Activated CD8-positive, alpha-beta memory T cell treated with anti-CD3 and anti-CD28 coated beads, Interleukin-2, amount 10 ng/mL, durations not matched to agents 7 days and 5 days (primary cell): ENCODE measurements at regions not wholly inside any gene's neighbourhood (a gene's known extent, or its start where the extent isn't known, plus 50 kb on each side); places are given as distances from the start of the nearest gene placed in this dataset.
"Not testable (repeated sequence)": the region's sequence is repeated elsewhere in the genome, so short reads cannot be mapped to it uniquely, and the experiment has no call there.

ENCODE experiments used
- ATAC-seq: fragments of 150-1000 bp; cut with Tn5 transposase; one replicate; pipeline ENCODE4 v1.10.0; 2021; ENCODE audit warnings: moderate library complexity
- CTCF ChIA-PET: fragments of 350-600 bp; sonication (Branson Sonifier 250); formaldehyde crosslinking; loops from one replicate; lab custom pipeline; 2021; ENCODE audit warnings: antibody characterized with exemption; lab: Charles Lee
- DNase-seq: peaks from one replicate; pipeline ENCODE4 v3.0.0-alpha.2; 2020
- H3K27ac Mint-ChIP-seq: one replicate; pipeline ENCODE4 v1.8.0; 2021; ENCODE audit warnings: mild to moderate bottlenecking, mixed read lengths
- H3K27me3 Mint-ChIP-seq: one replicate; pipeline ENCODE4 v1.8.0; 2021; ENCODE audit warnings: mixed read lengths
- H3K36me3 Mint-ChIP-seq: one replicate; pipeline ENCODE4 v1.8.0; 2021; ENCODE audit warnings: mild to moderate bottlenecking, mixed read lengths
- H3K4me1 Mint-ChIP-seq: one replicate; pipeline ENCODE4 v1.8.0; 2021; ENCODE audit warnings: mixed read lengths
- H3K4me3 Mint-ChIP-seq: one replicate; pipeline ENCODE4 v1.8.0; 2021; ENCODE audit warnings: mild to moderate bottlenecking, moderate library complexity, mixed read lengths
- H3K9me3 Mint-ChIP-seq: one replicate; pipeline ENCODE4 v1.8.0; 2022; ENCODE audit warnings: low read depth, mixed read lengths

GRCh38 chr14:104256025-104256424, 117.6 kb downstream of the KIF26A start:
- H3K9me3 Mint-ChIP-seq = peaks cover 2% of the 10 kb centered on the region
- CTCF ChIA-PET = no interaction called here
- no peak overlapping the region for H3K27ac Mint-ChIP-seq
- DNase-seq (no peak), ATAC-seq (no peak)
- no peaks in the 10 kb centered on the region for H3K4me1 Mint-ChIP-seq
- H3K4me3 Mint-ChIP-seq = no peak overlapping the region
- H3K36me3 Mint-ChIP-seq = peaks cover 2% of the 10 kb centered on the region
- H3K27me3 Mint-ChIP-seq = peaks cover 27% of the 10 kb centered on the region

- Mint-ChIP-seq H3K4me3 (no peak overlapping the region), H3K36me3 (no peaks in the 10 kb centered on the region), H3K27ac (no peak overlapping the region), H3K4me1 (no peaks in the 10 kb centered on the region), H3K27me3 (peaks cover 24% of the 10 kb centered on the region), H3K9me3 (no peaks in the 10 kb centered on the region)
- no peak for ATAC-seq
- DNase-seq = no peak
- CTCF ChIA-PET = no interaction called here
Observed at GRCh38 chr14:104262515-104263514, 124.4 kb downstream of the KIF26A start.

DNA sequence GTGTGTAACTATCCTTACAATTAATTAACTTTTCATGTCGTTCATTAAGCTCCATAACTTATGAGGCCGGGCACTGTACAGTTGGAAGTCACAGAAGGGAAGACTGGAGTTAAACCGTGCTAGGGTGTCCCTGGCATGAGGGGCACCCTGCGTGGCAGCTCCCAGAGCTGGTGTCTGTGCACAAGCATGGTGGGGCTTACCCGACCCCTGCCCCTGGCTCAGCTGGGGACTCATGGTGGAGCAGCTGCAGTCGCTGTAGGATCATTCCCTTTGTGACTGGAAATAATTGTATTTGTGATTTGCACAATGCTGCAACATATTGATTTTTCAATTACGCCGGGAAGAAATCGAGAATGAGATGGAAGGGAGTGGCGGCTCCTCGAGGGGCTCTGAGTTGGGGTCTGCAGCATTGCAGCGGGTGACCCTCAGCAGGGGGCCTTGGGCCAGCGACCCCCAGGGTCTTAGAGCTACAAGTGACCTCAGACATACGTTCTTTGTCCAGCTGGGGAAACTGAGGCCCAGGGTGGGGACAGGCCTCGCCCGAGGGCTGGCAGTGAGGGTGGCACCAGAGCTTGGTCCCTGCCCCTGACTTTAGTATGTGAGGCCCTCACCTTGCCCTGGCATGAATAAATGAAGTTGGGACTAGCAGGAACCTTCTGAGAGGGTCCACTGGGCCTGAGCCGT, 125.4 kb downstream of the KIF26A start:
- Mint-ChIP-seq H3K27me3 (peaks cover 16% of the 10 kb centered on the region), H3K4me1 (no peaks in the 10 kb centered on the region), H3K36me3 (no peaks in the 10 kb centered on the region), H3K27ac (no peak overlapping the region), H3K4me3 (no peak overlapping the region), H3K9me3 (no peaks in the 10 kb centered on the region)
- ATAC-seq (no peak), DNase-seq (no peak)
- CTCF ChIA-PET = no interaction called here

- Mint-ChIP-seq H3K4me3 (no peak overlapping the region), H3K9me3 (no peaks in the 10 kb centered on the region), H3K4me1 (no peaks in the 10 kb centered on the region), H3K27me3 (peaks cover 10% of the 10 kb centered on the region), H3K36me3 (no peaks in the 10 kb centered on the region), H3K27ac (no peak overlapping the region)
- DNase-seq (peak; percentile 19), ATAC-seq (no peak)
- CTCF ChIA-PET = no interaction called here
Observed at GRCh38 chr14:104264495-104265265, 126.3 kb downstream of the KIF26A start.

- CTCF ChIA-PET = no interaction called here
- Mint-ChIP-seq H3K36me3 (no peaks in the 10 kb centered on the region), H3K27me3 (peaks cover 1% of the 10 kb centered on the region), H3K4me1 (no peaks in the 10 kb centered on the region), H3K4me3 (no peak overlapping the region), H3K27ac (no peak overlapping the region), H3K9me3 (no peaks in the 10 kb centered on the region)
- ATAC-seq = no peak
- DNase-seq = peak; percentile 21
Observed at GRCh38 chr14:104265918-104266630, 127.7 kb downstream of the KIF26A start.

GRCh38 chr14:104266631-104267575, 128.5 kb downstream of the KIF26A start:
- ATAC-seq = no peak
- no peaks in the 10 kb centered on the region for H3K36me3 Mint-ChIP-seq
- no peaks in the 10 kb centered on the region for H3K9me3 Mint-ChIP-seq
- CTCF ChIA-PET = no interaction called here
- DNase-seq = no peak
- H3K27me3 Mint-ChIP-seq = no peaks in the 10 kb centered on the region
- H3K4me1 Mint-ChIP-seq = no peaks in the 10 kb centered on the region
- H3K27ac Mint-ChIP-seq = no peak overlapping the region
- no peak overlapping the region for H3K4me3 Mint-ChIP-seq

GRCh38 chr14:104267895-104268294, 129.5 kb downstream of the KIF26A start:
- Mint-ChIP-seq H3K4me1 (no peaks in the 10 kb centered on the region), H3K9me3 (no peaks in the 10 kb centered on the region), H3K27me3 (no peaks in the 10 kb centered on the region), H3K27ac (no peak overlapping the region), H3K36me3 (no peaks in the 10 kb centered on the region), H3K4me3 (no peak overlapping the region)
- ATAC-seq = no peak
- DNase-seq = no peak
- CTCF ChIA-PET = no interaction called here

GRCh38 chr14:104268295-104268694, 129.9 kb downstream of the KIF26A start:
- no peaks in the 10 kb centered on the region for H3K4me1 Mint-ChIP-seq
- no peak overlapping the region for H3K4me3 Mint-ChIP-seq
- no peak overlapping the region for H3K27ac Mint-ChIP-seq
- ATAC-seq (no peak), DNase-seq (no peak)
- CTCF ChIA-PET = no interaction called here
- H3K36me3 Mint-ChIP-seq = no peaks in the 10 kb centered on the region
- H3K27me3 Mint-ChIP-seq = no peaks in the 10 kb centered on the region
- H3K9me3 Mint-ChIP-seq = no peaks in the 10 kb centered on the region

- no peaks in the 10 kb centered on the region for H3K36me3 Mint-ChIP-seq
- peaks cover under 1% of the 10 kb centered on the region for H3K27me3 Mint-ChIP-seq
- no peaks in the 10 kb centered on the region for H3K9me3 Mint-ChIP-seq
- no peak for DNase-seq
- H3K4me1 Mint-ChIP-seq = no peaks in the 10 kb centered on the region
- no peak overlapping the region for H3K4me3 Mint-ChIP-seq
- no peak for ATAC-seq
- H3K27ac Mint-ChIP-seq = no peak overlapping the region
- CTCF ChIA-PET = no interaction called here
Observed at GRCh38 chr14:104268725-104269436, 130.5 kb downstream of the KIF26A start.

- H3K27ac Mint-ChIP-seq, H3K4me3 Mint-ChIP-seq, H3K27me3 Mint-ChIP-seq, DNase-seq, H3K4me1 Mint-ChIP-seq, H3K9me3 Mint-ChIP-seq, H3K36me3 Mint-ChIP-seq, CTCF ChIA-PET, ATAC-seq: not testable (repeated sequence)
Observed at GRCh38 chr14:104269511-104270241, 131.3 kb downstream of the KIF26A start.

- no peak overlapping the region for H3K4me3 Mint-ChIP-seq
- peaks cover 15% of the 10 kb centered on the region for H3K27me3 Mint-ChIP-seq
- H3K9me3 Mint-ChIP-seq = no peaks in the 10 kb centered on the region
- H3K4me1 Mint-ChIP-seq = no peaks in the 10 kb centered on the region
- no peaks in the 10 kb centered on the region for H3K36me3 Mint-ChIP-seq
- CTCF ChIA-PET = no interaction called here
- H3K27ac Mint-ChIP-seq = no peak overlapping the region
- ATAC-seq = no peak
- DNase-seq = no peak
Observed at GRCh38 chr14:104271391-104271790, 133.0 kb downstream of the KIF26A start.
